Activated T-cell treated with anti-CD3 and anti-CD28 coated beads, Interleukin-2, amount 50 U/mL, for 1 hour (primary cell): ENCODE measurements at regions not wholly inside any gene's neighbourhood (a gene's known extent, or its start where the extent isn't known, plus 50 kb on each side); places are given as distances from the start of the nearest gene placed in this dataset.

Source experiments
- DNase-seq: peaks from one replicate; pipeline ENCODE4 v3.0.0-alpha.2; 2020

GRCh38 chr4:53764761-53765490, 173.6 kb upstream of the LNX1 start:
- DNase-seq = no peak

GRCh38 chr4:53763813-53764597, 172.7 kb upstream of the LNX1 start:
- DNase-seq = no peak

- no peak for DNase-seq
Measured at GRCh38 chr4:53755656-53756055, 164.4 kb upstream of the LNX1 start.

- no peak for DNase-seq
Measured at GRCh38 chr4:53752124-53752523, 160.8 kb upstream of the LNX1 start.

- no peak for DNase-seq
Measured at GRCh38 chr4:53748328-53748772, 157.1 kb upstream of the LNX1 start.

- DNase-seq = no peak
Measured at GRCh38 chr4:53747401-53747800, 156.1 kb upstream of the LNX1 start.

- DNase-seq = no peak
Measured at GRCh38 chr4:53744446-53745160, 153.3 kb upstream of the LNX1 start.

- DNase-seq = no peak
Measured at GRCh38 chr4:53734584-53735353, 143.5 kb upstream of the LNX1 start.

- DNase-seq = no peak
Measured at GRCh38 chr4:53734182-53734581, 142.9 kb upstream of the LNX1 start.

GRCh38 chr4:53732661-53733060, 141.4 kb upstream of the LNX1 start:
- DNase-seq = no peak

GRCh38 chr4:53730031-53730805, 138.9 kb upstream of the LNX1 start:
- no peak for DNase-seq

GRCh38 chr4:53722110-53722509, 130.8 kb upstream of the LNX1 start:
- no peak for DNase-seq

GRCh38 chr4:53721263-53721662, 130.0 kb upstream of the LNX1 start:
- no peak for DNase-seq

- no peak for DNase-seq
Measured at GRCh38 chr4:53720776-53721175, 129.5 kb upstream of the LNX1 start.

- DNase-seq = no peak
Measured at GRCh38 chr4:53717064-53717549, 125.8 kb upstream of the LNX1 start.

GRCh38 chr4:53716471-53717063, 125.3 kb upstream of the LNX1 start:
- no peak for DNase-seq

- DNase-seq = no peak
Measured at GRCh38 chr4:53716011-53716410, 124.7 kb upstream of the LNX1 start.

GRCh38 chr4:53714236-53715140, 123.2 kb upstream of the LNX1 start:
- no peak for DNase-seq

- DNase-seq = no peak
Measured at GRCh38 chr4:53713767-53714166, 122.5 kb upstream of the LNX1 start.

- no peak for DNase-seq
Measured at GRCh38 chr4:53713296-53713695, 122.0 kb upstream of the LNX1 start.
